RWPE1 (cell line): ENCODE measurements at regions not wholly inside any gene's neighbourhood (a gene's known extent, or its start where the extent isn't known, plus 50 kb on each side); places are given as distances from the start of the nearest gene placed in this dataset.

ENCODE experiments used
- CTCF ChIA-PET: fragments of 350-600 bp; sonication (Branson Sonifier 250); formaldehyde crosslinking; extraction: SDS; loops from one replicate; lab custom pipeline; 2021; lab: Yijun Ruan, JAX
- POLR2A ChIA-PET: fragments of 400-600 bp; formaldehyde crosslinking; extraction: SDS; loops from one replicate; lab custom pipeline; 2020; ENCODE audit warnings: antibody characterized with exemption; ENCODE audit not compliant: low non-redundant PET; lab: Yijun Ruan, JAX
- DNase-seq: peaks from one replicate; pipeline ENCODE4 v3.0.0; 2012; ENCODE audit warnings: low spot score
- H3K27ac ChIP-seq: fragments of 450-650 bp; 2 replicates; pipeline ENCODE4 v1.5.1; 2017
- TF ChIP-seq, protein P1 (sequence below): fragments of 450-650 bp; conservative IDR thresholded peaks from 2 replicates; pipeline ENCODE4 v1.5.1; 2017; ENCODE audit warnings: low read depth, mild to moderate bottlenecking

DNA sequence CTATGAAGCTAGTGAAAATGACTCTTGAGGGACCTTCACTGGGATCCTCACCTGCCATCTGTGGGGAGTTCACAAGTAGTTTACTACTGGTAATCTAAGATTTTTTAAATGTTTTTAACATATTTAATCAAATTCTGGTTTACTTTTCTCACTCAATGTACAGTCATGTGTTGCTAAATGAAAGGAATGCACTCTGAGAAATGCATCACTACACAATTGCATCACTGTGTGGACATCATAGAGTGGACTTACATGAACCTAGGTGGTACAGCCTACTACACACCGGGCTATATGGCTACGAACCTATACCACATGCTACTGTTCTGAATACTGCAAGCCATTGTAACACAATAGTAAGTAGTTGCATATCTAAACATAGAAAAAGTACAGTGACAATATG lies 528.0 kb downstream of the BCL11A start:
- CTCF ChIA-PET: no interaction called here
- DNase-seq: no peak
- H3K27ac ChIP-seq: no peak overlapping the region
- POLR2A ChIA-PET: no interaction called here
- TF ChIP-seq, protein P1, sequence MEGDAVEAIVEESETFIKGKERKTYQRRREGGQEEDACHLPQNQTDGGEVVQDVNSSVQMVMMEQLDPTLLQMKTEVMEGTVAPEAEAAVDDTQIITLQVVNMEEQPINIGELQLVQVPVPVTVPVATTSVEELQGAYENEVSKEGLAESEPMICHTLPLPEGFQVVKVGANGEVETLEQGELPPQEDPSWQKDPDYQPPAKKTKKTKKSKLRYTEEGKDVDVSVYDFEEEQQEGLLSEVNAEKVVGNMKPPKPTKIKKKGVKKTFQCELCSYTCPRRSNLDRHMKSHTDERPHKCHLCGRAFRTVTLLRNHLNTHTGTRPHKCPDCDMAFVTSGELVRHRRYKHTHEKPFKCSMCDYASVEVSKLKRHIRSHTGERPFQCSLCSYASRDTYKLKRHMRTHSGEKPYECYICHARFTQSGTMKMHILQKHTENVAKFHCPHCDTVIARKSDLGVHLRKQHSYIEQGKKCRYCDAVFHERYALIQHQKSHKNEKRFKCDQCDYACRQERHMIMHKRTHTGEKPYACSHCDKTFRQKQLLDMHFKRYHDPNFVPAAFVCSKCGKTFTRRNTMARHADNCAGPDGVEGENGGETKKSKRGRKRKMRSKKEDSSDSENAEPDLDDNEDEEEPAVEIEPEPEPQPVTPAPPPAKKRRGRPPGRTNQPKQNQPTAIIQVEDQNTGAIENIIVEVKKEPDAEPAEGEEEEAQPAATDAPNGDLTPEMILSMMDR: no peak

DNA sequence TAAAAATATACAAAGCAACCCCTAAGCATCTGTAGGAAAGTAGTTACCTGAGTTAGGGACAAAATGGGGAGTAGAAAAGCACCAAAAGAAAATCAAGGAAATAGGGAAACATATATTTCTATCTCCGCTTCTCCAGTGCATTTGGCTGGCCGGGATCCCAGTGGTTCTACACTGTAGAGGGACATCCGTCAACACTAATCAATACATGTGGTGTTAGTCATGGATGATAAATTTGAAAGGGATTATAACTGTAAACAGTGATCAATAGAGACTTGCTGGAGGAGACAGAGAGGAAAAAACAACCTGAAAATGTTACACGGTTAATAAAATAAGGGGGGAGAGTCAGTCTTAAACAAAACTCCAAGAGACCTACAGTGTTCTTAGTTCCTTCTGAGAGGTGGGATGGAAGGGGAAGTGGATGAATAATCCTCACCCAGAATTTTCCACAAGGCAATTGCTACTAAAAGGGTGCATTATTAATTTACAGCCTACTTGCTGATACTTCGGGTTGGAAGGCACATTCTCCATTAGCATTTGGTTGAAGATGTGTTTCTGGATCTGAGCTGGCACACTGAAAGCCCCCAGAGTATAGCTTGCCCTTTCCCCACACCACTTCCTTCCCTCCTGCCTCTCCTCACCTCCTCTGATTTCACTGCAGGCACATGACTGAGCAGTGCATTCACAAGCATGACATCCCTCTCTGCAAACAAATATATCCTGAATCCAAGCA lies 530.0 kb downstream of the BCL11A start:
- no peak overlapping the region for H3K27ac ChIP-seq
- DNase-seq: no peak
- POLR2A ChIA-PET: no interaction called here
- TF ChIP-seq, protein P1: no peak
- CTCF ChIA-PET: no interaction called here

DNA sequence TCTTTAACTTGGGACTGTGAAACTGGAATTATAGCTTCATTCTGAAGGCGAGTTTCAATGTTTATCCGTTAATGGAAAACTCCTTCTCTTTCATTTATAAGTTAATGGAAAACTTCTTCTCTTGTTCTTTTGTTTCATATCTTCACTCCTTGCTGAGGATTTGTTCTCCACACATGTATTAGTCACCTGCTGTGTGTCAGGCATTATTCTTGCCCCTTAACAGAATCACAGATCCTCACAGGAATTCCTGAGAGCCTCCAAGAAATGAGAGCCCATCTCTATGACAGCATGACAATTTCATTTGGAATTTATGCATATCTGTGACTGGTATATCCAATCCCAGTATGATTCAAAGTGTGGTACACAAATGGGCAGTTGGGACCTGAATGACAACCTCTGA lies 545.8 kb downstream of the BCL11A start:
- DNase-seq: no peak
- TF ChIP-seq, protein P1: no peak
- ChIA-PET CTCF (no interaction called here), POLR2A (no interaction called here)
- H3K27ac ChIP-seq: no peak overlapping the region

DNA sequence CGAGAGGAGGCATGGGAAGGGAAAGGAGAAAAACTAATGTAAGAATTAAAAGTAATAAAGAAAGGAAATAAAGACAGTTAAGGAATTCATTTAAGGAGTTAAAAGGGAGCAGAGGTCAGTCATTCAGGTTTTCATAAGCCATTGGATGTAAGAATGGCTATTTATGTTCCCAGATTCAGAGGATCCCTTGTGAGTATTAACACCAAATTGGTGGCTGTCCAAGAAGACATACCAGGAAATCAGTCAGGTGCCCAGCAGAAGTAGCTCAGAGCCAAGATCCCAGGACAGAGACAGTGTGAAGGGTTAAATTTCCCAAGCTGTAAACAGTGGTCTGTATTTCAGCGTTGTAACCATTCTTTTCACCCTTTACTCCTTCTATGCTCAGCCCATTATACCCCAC lies 550.4 kb downstream of the BCL11A start:
- ChIA-PET POLR2A (no interaction called here), CTCF (no interaction called here)
- DNase-seq: no peak
- TF ChIP-seq, protein P1: no peak
- H3K27ac ChIP-seq: no peak overlapping the region

DNA sequence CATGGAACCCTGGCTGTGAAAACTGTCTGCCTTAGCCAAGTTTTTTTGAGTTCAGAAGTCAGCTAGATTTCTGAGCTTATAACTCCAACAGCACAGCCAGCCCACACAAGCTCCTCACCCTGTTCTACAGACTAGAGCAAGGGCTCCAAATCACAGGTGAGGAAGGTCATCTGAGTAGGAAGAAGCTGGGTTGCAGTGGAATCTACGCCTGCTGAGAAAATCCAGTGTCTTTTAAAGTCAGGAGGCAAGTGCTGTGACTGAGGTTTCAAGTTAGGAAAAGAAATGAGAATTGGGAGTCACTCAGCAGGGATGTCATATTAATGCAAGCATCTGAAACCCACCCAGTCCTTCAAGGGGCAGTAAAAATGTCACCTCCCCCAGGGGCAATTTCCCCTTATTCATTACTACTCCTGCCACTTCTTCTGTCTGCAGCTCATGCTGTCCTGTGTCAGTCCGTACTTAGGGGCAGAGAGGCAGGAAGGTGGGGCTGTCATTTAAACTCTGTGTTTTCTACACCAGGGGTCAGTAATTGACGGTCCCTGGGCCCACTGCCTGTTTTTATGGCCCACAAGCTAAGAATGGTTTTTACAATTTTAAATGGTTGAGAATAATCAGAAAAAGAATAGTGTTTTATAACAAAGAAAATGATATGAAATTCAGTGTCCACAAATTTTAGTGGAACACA lies 551.1 kb downstream of the BCL11A start:
- ChIA-PET CTCF (interaction anchor here (0.6 to 0.7 kb wide), 2 partner anchors 47 to 505 kb away, joined by 3 to 4 read pairs; no protein-coding TSS in a partner anchor), POLR2A (no interaction called here)
- TF ChIP-seq, protein P1: no peak
- DNase-seq: no peak
- H3K27ac ChIP-seq: no peak overlapping the region

DNA sequence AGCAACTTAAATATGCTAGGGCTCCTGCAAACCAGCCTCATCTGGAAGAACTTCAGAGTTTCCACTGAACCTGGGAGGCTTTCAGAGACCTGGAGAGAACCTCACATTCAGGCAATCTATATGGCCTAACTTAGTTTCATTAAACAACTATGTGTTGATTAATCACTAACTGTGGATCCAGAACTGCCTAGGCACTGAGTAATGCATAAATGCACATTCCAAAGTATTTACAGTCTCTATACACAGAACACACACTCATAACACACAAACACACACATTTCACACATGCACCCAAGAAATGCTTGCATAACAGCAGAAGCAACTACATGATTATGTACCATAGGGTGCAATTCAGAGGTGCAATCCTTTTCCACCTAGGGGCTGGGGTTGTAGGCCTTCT lies 552.8 kb downstream of the BCL11A start:
- POLR2A ChIA-PET: no interaction called here
- CTCF ChIA-PET: interaction anchor here (0.6 kb wide), 1 partner anchor 770 kb away, joined by 3 read pairs; no protein-coding TSS in a partner anchor
- TF ChIP-seq, protein P1: no peak
- DNase-seq: no peak
- H3K27ac ChIP-seq: no peak overlapping the region
